IMR-90 (cell line): ENCODE measurements at regions not wholly inside any gene's neighbourhood (a gene's known extent, or its start where the extent isn't known, plus 50 kb on each side); places are given as distances from the start of the nearest gene placed in this dataset.

Source experiments
- ATAC-seq: fragments of 200-7000 bp; cut with Tn5 transposase; 2 replicates; pipeline ENCODE4 v1.9.1; 2020; ENCODE audit warnings: low read depth, mild to moderate bottlenecking, moderate library complexity
- BruUV-seq: library from RNA; stranded (reverse); fragments of 400-500 nt; replicated peaks from 2 replicates; lab custom pipeline; 2021; lab: Mats Ljungman, UMichigan
- CTCF ChIA-PET: fragments of 300-600 bp; formaldehyde crosslinking; extraction: SDS; loops from one replicate; lab custom pipeline; 2021; ENCODE audit warnings: antibody characterized with exemption; lab: Yijun Ruan, JAX
- POLR2A ChIA-PET: fragments of 300-600 bp; sonication (Branson Sonifier 250); formaldehyde crosslinking; loops from one replicate; lab custom pipeline; 2022; ENCODE audit warnings: antibody characterized with exemption; ENCODE audit not compliant: unreplicated experiment; lab: Charles Lee
- DNase-seq: peaks from one replicate; pipeline ENCODE4 v3.0.0; 2013
- H2AFZ ChIP-seq: replicated peaks from 2 replicates; pipeline ENCODE3; 2013; ENCODE audit warnings: low read length, mild to moderate bottlenecking; ENCODE audit not compliant: poor library complexity
- H2AK5ac ChIP-seq: 2 replicates; pipeline ENCODE4 v1.6.1; 2013; ENCODE audit warnings: low read depth, low read length, inconsistent platforms
- H2AK9ac ChIP-seq: replicated peaks from 2 replicates; pipeline ENCODE3; 2013; ENCODE audit warnings: mild to moderate bottlenecking, low read depth, low read length, moderate library complexity; ENCODE audit not compliant: poor library complexity
- H2BK120ac ChIP-seq: 2 replicates; pipeline ENCODE4 v1.6.1; 2013; ENCODE audit warnings: low read depth, low read length, inconsistent platforms
- H2BK15ac ChIP-seq: 3 replicates; pipeline ENCODE4 v1.6.1; 2013; ENCODE audit warnings: low read depth, low read length, inconsistent platforms
- H2BK20ac ChIP-seq: 2 replicates; pipeline ENCODE4 v1.6.1; 2013; ENCODE audit warnings: low read depth, mild to moderate bottlenecking, inconsistent platforms, low read length, moderate library complexity
- H2BK5ac ChIP-seq: 2 replicates; pipeline ENCODE4 v1.6.1; 2013; ENCODE audit warnings: mild to moderate bottlenecking, low read depth, low read length, inconsistent platforms; ENCODE audit not compliant: poor library complexity, severe bottlenecking
- H3K14ac ChIP-seq: replicated peaks from 2 replicates; pipeline ENCODE4 v1.6.1; 2013; ENCODE audit warnings: low read depth, low read length, inconsistent platforms
- H3K18ac ChIP-seq: 2 replicates; pipeline ENCODE4 v1.6.1; 2013; ENCODE audit warnings: low read depth, low read length, control low read depth
- H3K23ac ChIP-seq: 2 replicates; pipeline ENCODE4 v1.6.1; 2013; ENCODE audit warnings: low read depth, low read length, inconsistent platforms
- H3K27ac ChIP-seq: 2 replicates; pipeline ENCODE4 v1.5.1; 2013; ENCODE audit warnings: mild to moderate bottlenecking, control low read depth, low read length; ENCODE audit not compliant: insufficient read depth
- H3K27me3 ChIP-seq: 2 replicates; pipeline ENCODE4 v1.6.1; 2013; ENCODE audit warnings: low read length; ENCODE audit not compliant: control insufficient read depth, insufficient read depth
- H3K36me3 ChIP-seq: 2 replicates; pipeline ENCODE4 v1.6.1; 2013; ENCODE audit warnings: low read length, mixed read lengths; ENCODE audit not compliant: control insufficient read depth, insufficient read depth
- H3K4ac ChIP-seq: 2 replicates; pipeline ENCODE4 v1.6.1; 2013; ENCODE audit warnings: low read depth, low read length, inconsistent platforms
- H3K4me1 ChIP-seq: 2 replicates; pipeline ENCODE4 v1.6.1; 2013; ENCODE audit warnings: low read length, mixed read lengths; ENCODE audit not compliant: control insufficient read depth, insufficient read depth
- H3K4me2 ChIP-seq: 2 replicates; pipeline ENCODE4 v1.6.1; 2013; ENCODE audit warnings: low read depth, mild to moderate bottlenecking, control low read depth, low read length, moderate library complexity
- H3K4me3 ChIP-seq: 2 replicates; pipeline ENCODE4 v1.5.1; 2013; ENCODE audit warnings: low read depth, mild to moderate bottlenecking, control low read depth, low read length, moderate library complexity; ENCODE audit not compliant: insufficient read depth
- H3K56ac ChIP-seq: 2 replicates; pipeline ENCODE4 v1.6.1; 2013; ENCODE audit warnings: low read length, inconsistent platforms; ENCODE audit not compliant: insufficient read depth; ENCODE audit errors: extremely low read depth
- H3K79me1 ChIP-seq, 2 experiments: 2 replicates each; pipeline ENCODE4 v1.6.1; 2013; ENCODE audit warnings: low read length in 2 of 2, inconsistent platforms in 1 of 2, low read depth in 1 of 2
- H3K9ac ChIP-seq: 2 replicates; pipeline ENCODE4 v1.6.1; 2013; ENCODE audit warnings: low read depth, low read length, control low read depth
- H3K9me1 ChIP-seq: 2 replicates; pipeline ENCODE4 v1.6.1; 2013; ENCODE audit warnings: low read length, inconsistent platforms; ENCODE audit not compliant: insufficient read depth
- H3K9me3 ChIP-seq: 2 replicates; pipeline ENCODE4 v1.6.1; 2013; ENCODE audit warnings: low read length; ENCODE audit not compliant: control insufficient read depth, insufficient read depth
- H4K20me1 ChIP-seq: 2 replicates; pipeline ENCODE4 v1.6.1; 2013; ENCODE audit warnings: low read length, inconsistent platforms; ENCODE audit not compliant: insufficient read depth
- H4K5ac ChIP-seq: 2 replicates; pipeline ENCODE4 v1.6.1; 2013; ENCODE audit warnings: mild to moderate bottlenecking, low read depth, low read length, control low read depth
- H4K8ac ChIP-seq, 2 experiments: 2 replicates each; pipeline ENCODE4 v1.6.1; 2013; ENCODE audit warnings: low read depth in 2 of 2, low read length in 2 of 2, control low read depth in 1 of 2, inconsistent platforms in 1 of 2
- H4K91ac ChIP-seq: 2 replicates; pipeline ENCODE4 v1.6.1; 2013; ENCODE audit warnings: low read depth, low read length, inconsistent platforms; ENCODE audit not compliant: insufficient read depth
- BHLHE40 ChIP-seq: fragments of 150-350 bp; IDR thresholded peaks from 2 replicates; pipeline ENCODE4 v1.6.1; 2016; ENCODE audit warnings: mild to moderate bottlenecking, low read depth, low read length
- CEBPB ChIP-seq: IDR thresholded peaks from 2 replicates; pipeline ENCODE4 v1.6.1; 2012; ENCODE audit warnings: low read depth, low read length, improper control_type of control experiment
- CHD1 ChIP-seq: IDR thresholded peaks from 2 replicates; pipeline ENCODE4 v1.6.1; 2012; ENCODE audit warnings: low read depth, low read length, improper control_type of control experiment
- CTCF ChIP-seq: conservative IDR thresholded peaks from 2 replicates; pipeline ENCODE4 v1.5.1; 2012; ENCODE audit warnings: mild to moderate bottlenecking, low read depth, low read length, improper control_type of control experiment
- ELK1 ChIP-seq: fragments of 150-350 bp; IDR thresholded peaks from 2 replicates; pipeline ENCODE4 v1.6.1; 2016; ENCODE audit warnings: low read depth, mild to moderate bottlenecking, low read length, moderate library complexity, borderline replicate concordance
- FOS ChIP-seq: fragments of 150-350 bp; IDR thresholded peaks from 2 replicates; pipeline ENCODE4 v1.6.1; 2016; ENCODE audit warnings: low read depth, low read length
- MAFK ChIP-seq: IDR thresholded peaks from 2 replicates; pipeline ENCODE4 v1.6.1; 2012; ENCODE audit warnings: low read depth, low read length, improper control_type of control experiment
- MAZ ChIP-seq: IDR thresholded peaks from 2 replicates; pipeline ENCODE4 v1.6.1; 2012; ENCODE audit warnings: low read depth, mild to moderate bottlenecking, low read length, improper control_type of control experiment, moderate library complexity, borderline replicate concordance
- MXI1 ChIP-seq: IDR thresholded peaks from 2 replicates; pipeline ENCODE4 v1.6.1; 2012; ENCODE audit warnings: low read depth, mild to moderate bottlenecking, low read length, moderate library complexity, borderline replicate concordance
- NFE2L2 ChIP-seq: fragments of 150-350 bp; IDR thresholded peaks from 2 replicates; pipeline ENCODE4 v1.6.1; 2016; ENCODE audit warnings: low read depth, mild to moderate bottlenecking, low read length
- POLR2A ChIP-seq: IDR thresholded peaks from 2 replicates; pipeline ENCODE4 v1.6.1; 2012; ENCODE audit warnings: mild to moderate bottlenecking, low read depth, low read length
- RAD21 ChIP-seq: IDR thresholded peaks from 2 replicates; pipeline ENCODE4 v1.6.1; 2012; ENCODE audit warnings: low read length, improper control_type of control experiment
- RCOR1 ChIP-seq: IDR thresholded peaks from 2 replicates; pipeline ENCODE4 v1.6.1; 2012; ENCODE audit warnings: mild to moderate bottlenecking, low read length, improper control_type of control experiment; ENCODE audit not compliant: insufficient replicate concordance
- RFX5 ChIP-seq: IDR thresholded peaks from 2 replicates; pipeline ENCODE4 v1.8.0; 2012; ENCODE audit warnings: low read depth, mild to moderate bottlenecking, low read length, moderate library complexity
- SMC3 ChIP-seq: fragments of 150-350 bp; IDR thresholded peaks from 2 replicates; pipeline ENCODE4 v1.6.1; 2016; ENCODE audit warnings: low read depth, mild to moderate bottlenecking, antibody characterized with exemption, low read length, moderate library complexity
- USF2 ChIP-seq: fragments of 150-350 bp; IDR thresholded peaks from 2 replicates; pipeline ENCODE4 v1.6.1; 2017; ENCODE audit warnings: mild to moderate bottlenecking, antibody characterized with exemption, low read length, low read depth
- WGBS, 2 experiments: methylation state at CpG; one replicate each; pipeline versions ENCODE4 v1.1.5 to v1.1.7; 2013; ENCODE audit warnings: missing lambda C conversion rate in 2 of 2; ENCODE audit not compliant: insufficient read length in 1 of 2; ENCODE audit errors: extremely low coverage in 2 of 2; 5-methylcytosine and 5-hydroxymethylcytosine counted together
- dilution Hi-C: fragments of 300-500 bp; cut with HindIII; formaldehyde crosslinking; loops from one replicate; pipeline ENCODE4 v1.14.3; 2018; ENCODE audit warnings: low sequenced_read_pairs; ENCODE audit not compliant: unreplicated experiment
- in situ Hi-C: fragments of 300-500 bp; cut with MboI; formaldehyde crosslinking; loops from 3 replicates; pipeline ENCODE4 v1.14.3; 2019; ENCODE audit warnings: low sequenced_read_pairs, inconsistent platforms, mixed read lengths
- intact Hi-C: fragments of 100-400 bp; cut with micrococcal nuclease; formaldehyde crosslinking; loops from 2 replicates; pipeline ENCODE4 v1.10.0; 2022

GRCh38 chr18:78701771-78702396 is 277.7 kb upstream of the SALL3 start:
- no peak overlapping the region for H3K4me2 ChIP-seq
- H2AK5ac ChIP-seq: no peak overlapping the region
- no peak overlapping the region for H2BK120ac ChIP-seq
- POLR2A ChIA-PET: no interaction called here
- ATAC-seq (no peak), DNase-seq (no peak)
- H2AFZ ChIP-seq: no peak overlapping the region
- no peak overlapping the region for H4K5ac ChIP-seq
- H2BK15ac ChIP-seq: no peak overlapping the region
- H3K9ac ChIP-seq: no peak overlapping the region
- no peaks in the 10 kb centered on the region for H3K9me1 ChIP-seq
- no peaks in the 10 kb centered on the region for H3K79me1 ChIP-seq
- H3K27ac ChIP-seq: no peak overlapping the region
- no peak overlapping the region for H3K14ac ChIP-seq
- dilution Hi-C loops: no loop called here
- H3K56ac ChIP-seq: no peak overlapping the region
- no peaks in the 10 kb centered on the region for H4K20me1 ChIP-seq
- TF ChIP-seq SMC3: no peak
- no peak for TF ChIP-seq USF2
- TF ChIP-seq ELK1: no peak
- no peak for TF ChIP-seq RFX5
- TF ChIP-seq RCOR1: no peak
- no peak for TF ChIP-seq MXI1
- TF ChIP-seq CHD1: no peak
- no peak for TF ChIP-seq POLR2A
- no peak for TF ChIP-seq CEBPB
- TF ChIP-seq NFE2L2: no peak
- no peak for TF ChIP-seq MAFK
- TF ChIP-seq FOS: no peak
- no peak for TF ChIP-seq RAD21
- no peak for TF ChIP-seq MAZ
- no peak for TF ChIP-seq BHLHE40
- TF ChIP-seq CTCF: no peak
- H4K91ac ChIP-seq: no peak overlapping the region
- no peak overlapping the region for H3K23ac ChIP-seq
- no peaks in the 10 kb centered on the region for H3K27me3 ChIP-seq
- no peak overlapping the region for H3K18ac ChIP-seq
- H3K36me3 ChIP-seq: no peaks in the 10 kb centered on the region
- H3K4me1 ChIP-seq: no peaks in the 10 kb centered on the region
- no peak overlapping the region for H4K8ac ChIP-seq
- intact Hi-C loops: no loop called here
- H3K4me3 ChIP-seq: no peak overlapping the region
- CTCF ChIA-PET: no interaction called here
- H2BK20ac ChIP-seq: no peak overlapping the region
- H3K9me3 ChIP-seq: peaks cover 34% of the 10 kb centered on the region
- H2BK5ac ChIP-seq: no peak overlapping the region
- no CpG with 5 or more reads among the region's 13 CpGs for WGBS, 2 experiments
- in situ Hi-C loops: no loop called here
- H3K4ac ChIP-seq: no peak overlapping the region
- no TSS peak for BruUV-seq
- no peak overlapping the region for H2AK9ac ChIP-seq
